ENCODE measurements at regions not wholly inside any gene's neighbourhood (a gene's known extent, or its start where the extent isn't known, plus 50 kb on each side); places are given as distances from the start of the nearest gene placed in this dataset.

GRCh38 chr13:80251403-80251802, 89.5 kb downstream of the SPRY2 start:
- H4K20me1 ChIP-seq (ENCODE audit: control insufficient read depth, insufficient read depth, insufficient read length), result no peaks in the 10 kb centered on the region
- H3K36me3 Mint-ChIP-seq (ENCODE audit: insufficient read depth in 1 of 3, low read depth in 3 of 3), result no peaks in the 10 kb centered on the region
- H3K79me1 ChIP-seq (ENCODE audit: insufficient read depth, low read depth, low read length, poor library complexity, severe bottlenecking), result no peaks in the 10 kb centered on the region
- no peak overlapping the region for H2BK12ac ChIP-seq (ENCODE audit: insufficient read length, low read depth, low read length)
- no peak overlapping the region for H3K27ac ChIP-seq (ENCODE audit: insufficient read length, low read depth, low read length)
- TF ChIP-seq CTCF (conservative IDR thresholded peaks at IDR 0.05), result peak; percentile 31; the same call in 1 of the 3 replicates
- H4K8ac ChIP-seq (replicated peaks; ENCODE audit: insufficient read length, low read depth, low read length), result no peak overlapping the region
- H2AFZ ChIP-seq (ENCODE audit: low read length), result no peak overlapping the region
- H2BK5ac ChIP-seq (ENCODE audit: insufficient read length, low read length), result no peak overlapping the region
- no peak overlapping the region for H4K91ac ChIP-seq (ENCODE audit: insufficient read length, low read depth, low read length)
- no peaks in the 10 kb centered on the region for H3K23me2 ChIP-seq (ENCODE audit: insufficient read length, low read depth, low read length, poor library complexity, severe bottlenecking)
- DNase-seq, result no peak
- no peak overlapping the region for H3K18ac ChIP-seq (ENCODE audit: insufficient read length, low read depth, low read length)
- H3K4me1 ChIP-seq (ENCODE audit: insufficient read depth, low read length), result no peaks in the 10 kb centered on the region
- no peaks in the 10 kb centered on the region for H3K4me1 Mint-ChIP-seq
- H2AK5ac ChIP-seq (ENCODE audit: insufficient read length, low read length), result no peak overlapping the region
- no peak overlapping the region for H3K4ac ChIP-seq (ENCODE audit: low read depth, low read length)
- WGBS (ENCODE audit: extremely low coverage, insufficient read length, low lambda C conversion rate), result no CpG with 5 or more reads among the region's 2 CpGs
- H3K27ac Mint-ChIP-seq, result no peak overlapping the region
- H3K27me3 ChIP-seq (ENCODE audit: insufficient read depth, low read length), result no peaks in the 10 kb centered on the region
- no peak overlapping the region for H3K14ac ChIP-seq (ENCODE audit: insufficient read depth, low read length)
- H2BK20ac ChIP-seq (ENCODE audit: low read depth, low read length, poor library complexity, severe bottlenecking), result no peak overlapping the region
- no peak overlapping the region for H3K9ac ChIP-seq (ENCODE audit: extremely low read depth, insufficient read length, low read length)
- no peak overlapping the region for H2BK120ac ChIP-seq (ENCODE audit: low read depth, low read length, poor library complexity, severe bottlenecking)
- H3K56ac ChIP-seq (ENCODE audit: insufficient read length, low read depth, low read length), result no peak overlapping the region
- no peak overlapping the region for H3T11ph ChIP-seq (ENCODE audit: low read length)
- no peaks in the 10 kb centered on the region for H3K9me3 ChIP-seq (ENCODE audit: control insufficient read depth, low read depth, low read length)
- no peaks in the 10 kb centered on the region for H3K9me3 Mint-ChIP-seq
- H3K23ac ChIP-seq (ENCODE audit: insufficient read length, low read depth, low read length), result no peak overlapping the region
- no peaks in the 10 kb centered on the region for H3K79me2 ChIP-seq (ENCODE audit: insufficient read depth, low read length)
- no peak overlapping the region for H3K4me3 Mint-ChIP-seq
- no peak overlapping the region for H2BK15ac ChIP-seq (ENCODE audit: low read depth, low read length)
- H4K5ac ChIP-seq (ENCODE audit: insufficient read length, low read depth, low read length), result no peak overlapping the region
- no peak overlapping the region for H3K4me2 ChIP-seq (ENCODE audit: insufficient read depth, insufficient read length, low read length)
- no peaks in the 10 kb centered on the region for H3K27me3 Mint-ChIP-seq (ENCODE audit: low read depth)
